Stimulated activated CD4-positive, alpha-beta T cell treated with anti-CD3 and anti-CD28 coated beads, Interleukin-12 subunit alpha, Interleukin-12 subunit beta, amount 100 ng/mL, for 48 hours (primary cell): ENCODE measurements at regions not wholly inside any gene's neighbourhood (a gene's known extent, or its start where the extent isn't known, plus 50 kb on each side); places are given as distances from the start of the nearest gene placed in this dataset.

ENCODE experiments used
- DNase-seq, 3 donors: peaks; one replicate each; pipeline ENCODE4 v3.0.0-alpha.2; 2020; ENCODE audit warnings: low read depth in 2 of 3, low spot score in 1 of 3

DNA sequence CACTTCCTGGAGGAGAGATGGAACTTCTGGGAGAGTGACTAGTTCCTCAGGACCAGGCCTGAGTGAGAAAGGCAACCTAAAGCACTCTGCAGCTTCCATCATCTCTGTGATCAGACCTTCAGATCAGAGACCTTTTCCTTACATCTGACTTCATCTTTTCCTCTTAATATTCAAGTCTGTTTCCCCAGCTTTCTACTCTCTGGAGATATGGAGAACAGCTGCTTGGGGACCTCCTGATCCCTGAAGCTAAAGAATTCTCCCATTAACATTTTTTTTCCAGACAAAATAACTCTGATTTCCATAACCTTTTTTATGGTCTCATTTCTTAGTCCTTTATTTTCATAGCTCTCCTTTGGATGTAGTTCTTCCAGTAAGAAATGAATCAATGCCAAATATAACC lies 133.4 kb upstream of the FNDC3A start:
- DNase-seq, result no peak

DNA sequence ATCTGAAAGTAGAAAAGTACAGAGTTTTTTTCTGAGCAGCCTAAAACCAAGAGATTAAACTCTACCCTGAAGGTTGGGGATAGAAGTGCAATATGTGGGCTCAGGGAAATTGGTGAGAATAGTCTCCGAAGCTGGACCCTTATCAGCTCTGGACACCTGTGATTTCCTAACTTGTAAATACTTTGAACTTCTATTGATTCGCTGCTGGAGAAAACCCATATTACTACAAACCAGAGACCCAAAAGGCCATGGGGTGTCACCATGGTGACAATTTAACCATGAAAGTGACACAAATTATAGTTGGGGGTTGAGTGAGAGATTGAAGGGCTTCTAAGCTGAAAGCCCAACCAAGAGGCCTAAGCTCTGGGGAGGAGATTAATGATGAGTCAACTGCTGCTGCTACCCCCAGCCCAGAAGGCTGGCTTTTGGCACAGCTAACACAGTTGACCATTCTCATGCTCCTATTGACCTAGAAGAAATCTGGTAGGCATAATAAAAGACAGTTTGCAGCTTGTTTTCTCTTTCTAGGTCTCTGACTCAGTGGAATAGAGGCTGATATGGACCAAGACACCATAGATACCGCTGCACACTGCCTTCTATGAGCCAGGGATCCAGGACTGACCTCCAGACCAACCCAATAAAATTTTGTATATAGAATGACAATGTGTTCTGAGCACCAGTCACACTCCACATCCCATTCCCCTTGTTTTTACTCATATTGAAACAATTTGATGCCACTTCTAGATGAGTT lies 131.9 kb upstream of the FNDC3A start:
- DNase-seq, result no peak

DNA sequence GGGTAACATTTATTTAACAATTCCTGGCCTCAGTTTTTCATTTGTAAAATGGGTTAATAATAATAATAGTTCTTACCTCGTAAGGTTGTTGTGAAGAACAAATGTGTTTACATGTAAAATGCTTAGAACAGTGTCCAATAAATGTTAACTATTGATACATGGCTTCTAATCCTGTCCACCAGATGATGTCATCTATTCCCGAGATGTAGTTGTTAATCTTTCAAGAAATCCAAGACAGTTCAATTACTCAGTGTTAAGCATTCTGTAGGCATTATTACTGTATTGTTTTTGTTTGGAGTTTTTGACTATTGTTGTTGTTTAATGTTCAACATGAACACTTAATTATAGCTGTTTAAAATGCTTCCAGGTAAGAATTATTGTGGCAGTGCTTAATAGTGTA lies 131.0 kb upstream of the FNDC3A start:
- DNase-seq, result no peak

DNA sequence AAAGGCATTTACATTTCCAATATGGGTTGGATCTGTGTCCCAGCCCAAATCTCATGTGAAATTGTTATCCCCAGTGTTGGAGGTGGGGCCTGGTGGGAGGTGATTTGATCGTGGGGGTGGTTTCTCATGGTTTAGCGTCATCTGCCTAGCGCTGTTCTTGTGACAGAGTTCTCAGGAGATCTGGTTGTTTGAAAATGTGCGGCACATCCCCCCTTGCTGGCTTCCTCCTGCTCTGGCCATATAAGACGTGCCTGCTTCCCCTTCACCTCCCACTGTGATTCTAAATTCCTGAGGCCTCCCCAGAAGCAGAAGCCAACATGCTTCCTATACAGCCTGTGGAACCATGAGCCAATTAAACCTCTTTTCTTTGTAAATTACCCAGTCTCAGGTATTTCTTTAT lies 126.2 kb upstream of the FNDC3A start:
- DNase-seq, result no peak

DNA sequence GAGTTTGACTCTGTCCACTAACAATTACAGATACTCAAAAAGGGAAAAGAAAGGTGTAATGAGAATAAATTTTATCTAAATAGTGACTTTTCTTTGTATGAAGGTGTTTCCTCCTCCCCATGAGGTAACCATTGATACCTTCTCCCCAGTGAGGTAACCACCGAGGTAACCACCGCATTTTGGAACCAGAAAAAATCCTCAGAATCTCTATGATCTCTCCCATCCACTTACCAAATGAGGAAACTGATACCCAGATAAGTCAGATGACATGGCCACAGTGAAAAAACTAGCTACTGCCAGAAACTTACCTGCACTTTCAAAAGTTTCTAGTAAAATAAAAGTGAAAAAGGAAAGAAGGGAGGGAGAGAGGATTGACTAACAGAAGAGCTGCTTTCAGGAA lies 124.0 kb upstream of the FNDC3A start:
- DNase-seq, result no peak

DNA sequence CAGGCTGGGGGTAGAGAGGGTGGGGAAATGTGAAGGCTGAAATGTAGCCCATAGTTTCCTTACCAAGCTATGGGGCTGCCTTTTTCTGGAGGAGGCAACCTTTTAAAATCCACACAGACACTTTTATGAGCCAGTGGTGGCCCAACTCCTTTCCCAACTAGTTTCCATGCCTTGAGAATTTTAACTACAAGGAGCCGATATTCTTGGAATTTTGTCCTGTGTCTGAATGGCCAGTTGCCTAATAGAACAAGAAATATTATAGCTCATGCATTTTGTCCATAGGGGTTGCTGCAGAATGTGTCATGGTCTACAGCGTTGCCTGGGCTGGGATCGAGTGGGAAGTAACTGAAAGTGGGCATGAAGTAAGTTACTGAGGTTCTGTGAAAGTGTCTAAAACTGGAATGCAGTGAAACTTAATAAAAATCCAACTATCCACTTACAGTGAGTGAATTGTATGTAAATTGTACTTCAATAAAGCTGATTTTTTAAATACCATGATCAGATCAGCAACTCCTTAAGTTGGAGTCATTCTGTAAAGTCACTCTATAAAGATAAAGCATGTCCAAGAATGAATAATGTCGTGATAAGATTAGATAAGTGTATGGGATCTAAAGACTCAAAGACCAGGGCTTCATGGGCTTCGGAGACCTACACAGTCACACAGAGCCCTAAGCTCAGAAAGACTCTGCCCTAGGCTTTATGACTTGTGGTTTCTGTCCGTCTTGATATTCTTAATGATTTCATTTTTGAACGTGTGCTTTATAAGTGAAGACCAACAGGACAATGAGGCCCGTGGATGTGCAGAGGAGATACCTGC lies 122.6 kb upstream of the FNDC3A start:
- no peak for DNase-seq

DNA sequence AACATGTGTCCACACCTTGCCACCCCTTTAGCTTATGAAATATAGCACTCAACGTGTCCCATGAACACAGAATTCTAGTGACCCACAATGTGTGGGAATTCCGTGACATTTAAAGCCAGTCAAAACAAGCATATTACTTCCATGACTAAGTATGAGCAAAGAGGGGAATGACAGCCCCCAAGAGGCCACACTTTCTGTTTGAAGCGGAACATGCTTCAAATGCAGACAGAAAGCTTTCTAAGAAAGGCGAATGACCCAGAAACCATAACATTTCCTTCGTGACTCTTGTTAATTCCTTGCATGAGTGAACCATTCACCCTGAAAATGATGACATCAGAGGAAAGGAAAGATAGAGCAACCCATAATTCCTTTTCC lies 122.0 kb upstream of the FNDC3A start:
- peak in 1 of 3 donors; percentile 23 for DNase-seq

DNA sequence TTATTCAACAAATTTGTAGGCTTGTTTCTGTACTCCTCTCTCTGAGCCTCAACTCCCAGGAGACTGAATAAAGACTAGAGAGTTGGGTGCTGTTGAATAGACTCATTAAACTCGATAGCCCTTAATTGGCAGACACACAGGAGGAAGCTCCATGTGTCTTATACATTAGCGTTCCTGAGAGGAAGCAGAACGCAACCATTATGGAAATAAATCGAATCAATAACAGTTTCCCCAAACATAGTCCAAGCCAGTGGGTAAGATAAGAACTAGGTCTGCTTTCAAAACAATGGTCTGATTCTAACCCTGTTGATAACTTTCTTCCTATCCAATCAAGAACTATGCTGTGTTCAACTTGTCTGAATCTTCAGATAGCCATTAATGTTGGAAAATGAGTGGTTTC lies 118.1 kb upstream of the FNDC3A start:
- DNase-seq, result no peak

DNA sequence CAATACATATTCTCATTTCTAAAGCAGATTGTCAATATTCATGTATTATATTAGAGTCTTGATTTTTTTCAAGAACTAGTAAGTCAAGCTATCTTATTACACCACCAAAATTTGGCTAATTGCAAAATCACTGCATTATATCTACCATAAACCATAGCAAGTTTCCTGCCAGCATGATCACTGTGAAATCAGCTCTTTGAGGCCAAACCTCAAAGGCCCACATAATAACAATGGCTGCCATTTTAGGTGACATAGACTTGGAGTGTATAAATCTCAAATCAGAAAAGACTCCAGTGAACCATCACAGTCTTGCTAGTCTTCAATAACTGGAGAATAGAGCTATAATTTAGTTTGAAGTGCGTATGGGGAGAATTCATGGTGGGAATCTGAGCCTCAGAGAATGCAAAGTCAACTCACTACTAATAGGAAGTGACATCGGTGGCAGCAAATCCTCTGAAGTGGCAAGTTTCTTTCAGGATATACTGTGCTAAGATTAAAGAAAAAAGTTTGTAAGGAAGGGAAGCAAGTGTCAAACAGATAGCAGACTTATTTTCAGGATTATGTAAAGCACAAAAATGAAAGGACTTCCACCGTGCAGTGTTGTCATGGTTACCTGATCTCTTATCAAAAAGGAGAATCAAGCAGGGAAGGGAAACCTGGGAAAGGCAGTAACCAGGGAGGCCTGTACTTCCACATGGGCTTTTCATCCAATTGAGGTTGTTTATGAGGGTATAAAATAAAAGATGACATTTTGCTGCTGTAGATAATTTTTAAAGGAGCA lies 117.4 kb upstream of the FNDC3A start:
- DNase-seq, result no peak

DNA sequence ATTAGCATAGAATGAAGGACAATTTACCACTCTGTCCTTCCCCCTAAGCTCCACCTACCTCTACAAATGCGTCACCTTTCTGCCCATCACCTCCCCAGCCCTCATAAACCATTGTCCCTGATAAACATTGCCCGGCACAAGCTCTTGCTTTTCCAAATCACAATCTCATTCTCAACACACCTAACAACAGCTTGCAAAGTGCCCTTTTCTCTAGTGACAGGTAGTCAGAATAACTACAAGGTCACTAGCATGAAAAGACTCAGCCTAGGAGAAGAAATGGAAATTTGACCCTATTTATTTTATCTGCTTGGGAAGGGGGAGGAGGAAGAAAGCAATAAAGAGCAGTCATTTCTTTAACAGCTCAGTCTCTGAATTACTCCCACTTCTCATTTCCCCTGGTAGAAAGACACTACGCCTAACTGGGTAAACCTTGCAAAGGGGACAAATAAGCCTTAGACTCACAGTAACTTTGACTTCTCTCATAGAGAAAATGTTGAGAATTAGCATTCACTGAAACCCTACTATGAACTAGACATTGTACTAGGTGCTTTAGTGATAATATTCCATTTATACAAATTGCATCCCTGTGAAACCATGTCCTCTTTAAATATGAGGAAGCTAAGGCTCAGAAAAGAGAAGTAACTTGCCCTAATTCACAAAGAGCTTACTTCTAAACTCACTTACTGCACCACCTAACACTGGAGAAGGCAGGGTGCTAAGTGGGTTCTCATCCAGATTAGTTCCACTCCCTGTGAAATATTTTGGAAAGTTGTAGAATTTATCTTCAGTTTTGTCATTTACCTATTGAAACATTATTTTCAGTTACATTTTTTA lies 116.2 kb upstream of the FNDC3A start:
- no peak for DNase-seq

DNA sequence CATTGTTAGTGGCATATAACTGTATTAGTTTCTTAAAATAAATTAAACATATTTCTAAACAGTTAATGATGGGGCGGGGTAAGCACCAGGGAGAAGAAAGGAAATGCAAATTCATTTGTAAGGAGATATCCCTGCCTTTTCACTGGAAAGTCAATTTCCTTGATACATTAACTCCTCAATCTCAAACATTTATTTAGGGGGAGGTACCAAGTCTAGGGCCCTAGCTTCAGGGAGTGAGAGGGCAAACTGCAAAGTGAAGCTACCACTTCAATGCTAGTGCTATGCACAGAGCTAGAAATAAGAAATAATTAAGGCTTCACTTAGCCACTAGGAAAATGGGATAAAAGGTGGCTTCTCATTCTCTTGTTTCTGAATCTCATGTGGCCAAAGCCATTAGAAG lies 115.3 kb upstream of the FNDC3A start:
- DNase-seq, result no peak

DNA sequence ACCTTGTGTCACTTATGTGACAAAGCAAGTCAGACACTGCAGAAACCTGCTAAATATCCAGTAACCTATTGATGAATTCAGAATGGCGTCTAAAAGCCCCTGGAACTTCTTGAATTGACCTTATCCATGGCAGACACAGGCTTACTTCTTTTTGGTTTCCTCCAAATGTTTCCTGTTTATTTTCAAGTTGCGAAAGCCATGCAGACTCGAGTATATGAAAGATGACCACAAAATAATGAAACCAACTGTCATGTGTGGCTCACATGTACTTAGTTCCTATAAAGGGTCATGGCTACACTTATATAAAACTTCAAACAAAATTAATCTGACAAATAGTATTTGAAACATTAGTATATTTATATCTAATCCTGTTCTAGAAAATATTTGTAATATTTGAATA lies 113.1 kb upstream of the FNDC3A start:
- no peak for DNase-seq

DNA sequence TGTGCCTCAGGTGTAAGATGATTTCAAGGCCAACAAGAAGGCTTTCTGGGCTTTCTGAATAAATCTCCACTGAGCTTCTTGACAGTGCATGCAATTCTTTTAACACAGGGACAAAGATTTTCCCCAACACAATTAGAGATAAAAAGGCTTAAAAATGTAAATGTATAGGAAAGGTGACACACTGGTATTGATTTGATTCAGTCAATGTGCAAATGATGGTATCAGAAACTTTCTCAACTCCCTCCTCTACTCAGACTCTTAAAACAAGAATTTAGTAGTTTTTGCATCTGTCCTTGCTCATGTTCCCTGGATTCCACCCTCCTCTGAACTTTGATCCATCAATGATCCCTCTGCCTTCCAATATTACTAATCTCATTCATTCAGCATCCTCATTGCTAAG lies 111.6 kb upstream of the FNDC3A start:
- DNase-seq, result no peak

DNA sequence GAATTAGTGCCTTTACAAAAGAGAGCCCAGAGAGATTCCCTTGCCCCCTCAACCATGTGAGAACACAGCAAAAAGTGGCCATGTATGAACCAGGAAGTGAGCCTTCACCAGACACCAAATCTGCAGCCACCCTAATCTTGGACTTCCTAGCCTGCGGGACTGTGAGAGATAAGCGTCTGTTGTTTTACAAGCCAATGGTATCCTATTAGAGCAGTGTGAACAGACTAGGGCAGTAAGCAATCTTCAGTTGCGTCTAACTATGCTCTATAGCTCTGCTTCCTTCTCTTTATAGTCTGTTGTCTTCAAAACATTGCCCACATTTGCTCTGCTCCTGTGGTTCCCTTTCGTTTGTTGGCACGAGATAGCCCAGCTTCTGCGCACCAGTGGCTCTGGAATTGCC lies 109.5 kb upstream of the FNDC3A start:
- no peak for DNase-seq

DNA sequence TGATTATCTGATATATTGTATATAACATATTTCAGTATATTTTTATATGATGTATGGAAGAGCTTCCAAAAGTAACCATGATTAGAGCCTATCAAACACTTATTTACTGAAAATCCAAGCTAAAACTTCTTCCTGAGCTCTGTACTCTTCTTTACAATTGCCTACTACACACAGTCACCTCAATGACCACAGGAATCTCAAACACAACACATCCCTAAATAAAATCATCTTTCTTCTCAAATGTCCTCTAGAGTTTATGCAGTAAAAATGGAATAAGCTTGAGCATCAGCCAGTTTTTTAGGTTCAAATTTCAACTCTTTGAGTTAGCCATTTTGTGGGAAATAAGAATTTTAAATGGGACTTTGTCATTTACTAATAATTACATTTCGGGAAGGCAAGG lies 102.6 kb upstream of the FNDC3A start:
- no peak for DNase-seq

DNA sequence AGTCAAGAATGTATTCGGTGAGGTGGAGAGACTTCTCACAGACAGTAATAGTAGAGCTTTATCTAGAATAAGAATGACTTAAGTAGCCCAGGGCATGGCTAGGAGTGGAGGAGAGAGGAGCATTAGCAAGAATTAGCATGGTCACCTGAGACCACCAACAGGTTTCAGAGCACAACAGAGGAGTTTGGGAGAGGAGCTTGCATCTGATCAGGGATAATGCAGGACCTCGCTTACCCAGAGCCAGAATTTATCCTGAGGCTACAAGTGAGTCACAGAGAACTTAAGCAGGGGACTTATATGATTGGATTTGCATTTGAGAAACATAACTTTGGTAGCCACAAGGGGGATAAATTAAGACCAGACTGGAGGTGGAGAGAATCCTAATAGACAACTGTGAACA lies 102.1 kb upstream of the FNDC3A start:
- DNase-seq, result no peak

DNA sequence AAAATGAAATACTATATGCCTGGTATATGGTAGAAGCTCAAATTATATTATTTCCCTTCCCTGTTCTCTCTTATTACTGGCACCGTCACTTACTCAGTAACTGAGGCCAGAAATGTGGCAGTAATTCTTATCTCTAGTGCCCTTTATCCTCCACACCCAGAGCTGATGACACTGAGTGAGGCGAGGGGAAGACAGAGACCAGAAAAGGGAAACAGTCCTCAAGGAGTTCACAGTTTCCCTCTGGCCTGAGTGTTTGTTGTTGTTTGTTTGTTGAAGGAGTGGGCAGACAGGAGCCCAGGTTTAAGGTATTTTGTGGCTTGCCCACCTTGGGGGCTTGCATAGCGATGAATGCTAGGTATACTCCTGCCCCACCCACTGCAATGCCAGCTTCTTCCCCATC lies 101.5 kb upstream of the FNDC3A start:
- DNase-seq, result no peak

DNA sequence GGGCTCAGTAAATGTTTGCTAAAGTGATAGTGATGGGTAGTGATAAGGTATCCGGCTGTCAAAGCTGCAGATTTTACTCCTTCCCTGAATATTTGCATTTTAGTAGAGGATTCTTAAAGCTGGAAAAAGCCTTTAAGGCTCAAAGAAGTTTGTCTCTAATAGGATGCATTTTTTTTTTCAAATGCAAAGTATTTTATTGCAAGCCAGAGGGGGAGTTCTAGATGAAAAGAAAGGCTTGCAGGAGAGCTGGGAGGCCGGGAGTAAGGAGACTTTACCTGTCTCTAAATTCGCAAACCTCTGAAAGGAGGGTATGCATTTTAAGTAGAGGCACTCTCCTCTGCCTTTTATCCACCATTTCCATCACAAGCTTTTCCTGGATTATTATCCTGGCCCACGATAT lies 100.7 kb upstream of the FNDC3A start:
- DNase-seq, result no peak

DNA sequence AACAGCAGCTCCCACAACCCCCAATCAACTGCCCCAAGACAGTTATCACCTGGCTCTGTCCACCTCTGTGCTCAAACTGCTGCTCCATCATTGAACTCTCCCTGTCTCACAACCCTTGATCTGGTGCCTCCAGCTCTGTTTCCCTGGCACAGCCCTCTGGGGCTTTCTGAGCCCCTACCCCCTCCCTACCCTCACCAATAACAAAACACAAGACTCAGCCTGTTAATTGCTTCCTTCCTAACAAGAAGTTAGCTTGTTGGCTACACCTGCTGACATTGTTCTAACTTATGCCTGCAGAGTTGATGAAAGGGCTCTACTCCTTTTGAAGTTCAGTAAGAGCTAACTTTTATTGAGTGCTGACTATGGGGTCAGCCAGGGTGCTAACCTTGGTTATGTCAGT lies 99.4 kb upstream of the FNDC3A start:
- DNase-seq, result no peak

DNA sequence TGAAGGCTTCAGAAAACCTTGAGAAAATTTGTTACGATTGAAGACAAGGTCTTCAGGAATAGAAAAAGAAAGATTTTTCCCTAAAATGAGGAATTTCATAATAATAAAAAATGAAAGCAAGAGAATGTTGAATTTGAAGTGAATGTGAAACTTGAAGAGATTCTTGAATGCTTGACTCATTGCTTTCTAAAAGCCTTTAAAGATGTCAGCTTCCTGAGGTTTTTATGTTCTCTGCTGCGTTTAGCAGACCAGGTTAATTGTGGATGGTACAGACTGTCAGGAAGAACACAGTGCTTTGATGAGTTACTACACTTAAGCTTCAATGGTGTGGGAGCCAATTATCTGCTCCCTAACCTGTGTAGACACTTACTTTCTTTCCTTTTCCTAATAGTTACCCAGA lies 96.3 kb upstream of the FNDC3A start:
- DNase-seq, result no peak

DNA sequence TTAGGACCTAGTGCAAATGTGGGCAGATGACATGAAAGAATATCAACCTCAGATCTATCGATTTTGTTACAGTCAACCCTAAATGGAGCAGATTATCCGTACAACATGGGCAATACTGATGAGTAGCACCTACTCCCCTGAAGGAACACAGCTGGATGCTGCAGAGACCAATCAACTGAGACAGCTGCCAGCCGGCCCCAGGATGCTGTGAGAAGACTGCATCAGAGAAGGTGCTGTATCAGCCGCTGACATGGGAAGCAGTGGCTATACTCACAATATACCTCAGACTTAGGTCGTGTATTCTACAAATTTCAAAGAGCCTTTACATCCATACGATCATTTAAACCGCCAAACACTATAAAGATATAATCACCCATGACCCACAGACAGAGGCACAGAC lies 95.9 kb upstream of the FNDC3A start:
- DNase-seq, result no peak
